ENCODE measurements at regions not wholly inside any gene's neighbourhood (a gene's known extent, or its start where the extent isn't known, plus 50 kb on each side); places are given as distances from the start of the nearest gene placed in this dataset.
A peak's percentile ranks its signal among the peaks of the same experiment; 100 is the strongest.

GRCh38 chr21:20388400-20388799 is 609.8 kb upstream of the NCAM2 start:
- H3K36me3 ChIP-seq: no peaks in the 10 kb centered on the region
- H3K4me1 ChIP-seq: no peaks in the 10 kb centered on the region
- no peak overlapping the region for H3K4me3 ChIP-seq
- 0 out of 2 replicates have a peak, but pooled peaks cover 5% of the 10 kb centered on the region for H3K9me3 ChIP-seq (replicated peaks)
- DNase-seq: no peak
- no peak overlapping the region for H3K27ac ChIP-seq
- H3K27me3 ChIP-seq: no peaks in the 10 kb centered on the region

- Histone ChIP-seq H3K36me3 (no peaks in the 10 kb centered on the region), H3K27me3 (no peaks in the 10 kb centered on the region), H3K9me3 (replicated peaks) (no peaks in the 10 kb centered on the region), H3K27ac (no peak overlapping the region), H3K4me3 (no peak overlapping the region), H3K4me1 (no peaks in the 10 kb centered on the region)
- DNase-seq: no peak
Observed at GRCh38 chr21:20396798-20397197, 601.4 kb upstream of the NCAM2 start.

DNA sequence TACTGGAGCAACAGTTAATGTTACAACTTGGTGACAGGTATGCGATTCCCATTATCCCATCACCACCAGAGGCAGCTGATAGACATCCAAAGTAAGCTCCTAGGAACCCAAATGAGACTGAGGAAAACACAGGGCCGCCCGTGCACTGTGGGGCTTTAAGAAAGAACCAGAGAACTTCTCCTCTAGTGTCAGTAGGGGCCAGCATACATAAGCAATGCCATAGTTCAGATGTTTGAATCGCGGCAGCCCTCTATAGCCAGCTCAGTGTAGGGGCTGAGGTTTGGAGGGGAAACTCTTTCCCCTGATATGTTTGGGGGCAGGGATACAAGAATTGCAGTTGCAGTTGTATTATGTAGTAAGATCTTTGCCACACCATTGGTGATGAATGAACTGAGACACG is 593.3 kb upstream of the NCAM2 start:
- H3K9me3 ChIP-seq (replicated peaks): no peaks in the 10 kb centered on the region
- no peaks in the 10 kb centered on the region for H3K4me1 ChIP-seq
- H3K36me3 ChIP-seq: no peaks in the 10 kb centered on the region
- no peak overlapping the region for H3K4me3 ChIP-seq
- no peaks in the 10 kb centered on the region for H3K27me3 ChIP-seq
- DNase-seq: no peak
- no peak overlapping the region for H3K27ac ChIP-seq

GRCh38 chr21:20418353-20418752 is 579.9 kb upstream of the NCAM2 start:
- Histone ChIP-seq H3K4me3 (no peak overlapping the region), H3K36me3 (no peaks in the 10 kb centered on the region), H3K27me3 (no peaks in the 10 kb centered on the region), H3K4me1 (no peaks in the 10 kb centered on the region), H3K9me3 (replicated peaks) (no peaks in the 10 kb centered on the region), H3K27ac (no peak overlapping the region)
- no peak for DNase-seq

- DNase-seq: no peak
- no peaks in the 10 kb centered on the region for H3K9me3 ChIP-seq (replicated peaks)
- no peak overlapping the region for H3K27ac ChIP-seq
- no peaks in the 10 kb centered on the region for H3K27me3 ChIP-seq
- H3K36me3 ChIP-seq: no peaks in the 10 kb centered on the region
- no peak overlapping the region for H3K4me3 ChIP-seq
- no peaks in the 10 kb centered on the region for H3K4me1 ChIP-seq
Observed at GRCh38 chr21:20419772-20420171, 578.4 kb upstream of the NCAM2 start.

GRCh38 chr21:20424943-20425342 is 573.3 kb upstream of the NCAM2 start:
- Histone ChIP-seq H3K4me3 (no peak overlapping the region), H3K36me3 (no peaks in the 10 kb centered on the region), H3K27me3 (no peaks in the 10 kb centered on the region), H3K27ac (no peak overlapping the region), H3K4me1 (no peaks in the 10 kb centered on the region), H3K9me3 (replicated peaks) (no peaks in the 10 kb centered on the region)
- peak in 1 of 2 experiments; percentile 11 for DNase-seq

DNA sequence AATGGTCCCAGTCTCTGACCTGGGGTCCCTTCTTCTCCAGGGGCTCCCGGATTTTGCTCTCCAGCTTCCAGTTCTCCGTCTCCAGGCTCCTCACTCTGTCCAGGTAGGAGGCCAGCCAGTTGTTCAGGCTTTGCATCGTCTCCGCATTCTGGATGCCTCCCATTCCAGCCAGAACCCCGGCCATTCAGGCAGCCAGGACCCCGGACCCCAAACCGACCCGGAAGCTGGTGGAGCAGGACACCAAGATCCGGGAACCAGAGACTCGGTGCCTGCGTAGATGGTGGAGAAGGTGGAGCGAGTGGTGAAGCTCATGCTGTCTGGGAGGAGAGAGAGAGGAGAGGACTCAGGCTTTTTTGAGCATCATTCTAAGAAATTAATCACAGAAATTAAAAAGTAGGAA is 572.4 kb upstream of the NCAM2 start:
- H3K36me3 ChIP-seq: no peaks in the 10 kb centered on the region
- no peaks in the 10 kb centered on the region for H3K27me3 ChIP-seq
- H3K4me3 ChIP-seq: no peak overlapping the region
- no peak overlapping the region for H3K27ac ChIP-seq
- H3K4me1 ChIP-seq: no peaks in the 10 kb centered on the region
- H3K9me3 ChIP-seq (replicated peaks): no peaks in the 10 kb centered on the region
- no peak for DNase-seq

GRCh38 chr21:20440338-20440737 is 557.9 kb upstream of the NCAM2 start:
- DNase-seq: no peak
- no peaks in the 10 kb centered on the region for H3K4me1 ChIP-seq
- H3K27ac ChIP-seq: no peak overlapping the region
- H3K27me3 ChIP-seq: no peaks in the 10 kb centered on the region
- no peak overlapping the region for H3K4me3 ChIP-seq
- no peaks in the 10 kb centered on the region for H3K36me3 ChIP-seq
- no peaks in the 10 kb centered on the region for H3K9me3 ChIP-seq (replicated peaks)

- Histone ChIP-seq H3K4me3 (no peak overlapping the region), H3K27ac (no peak overlapping the region), H3K36me3 (no peaks in the 10 kb centered on the region), H3K27me3 (no peaks in the 10 kb centered on the region), H3K9me3 (replicated peaks) (no peaks in the 10 kb centered on the region), H3K4me1 (no peaks in the 10 kb centered on the region)
- peak in 1 of 2 experiments; percentile 46 for DNase-seq
Observed at GRCh38 chr21:20443558-20444155, 554.6 kb upstream of the NCAM2 start.

GRCh38 chr21:20445971-20446370 is 552.2 kb upstream of the NCAM2 start:
- Histone ChIP-seq H3K4me3 (no peak overlapping the region), H3K27me3 (no peaks in the 10 kb centered on the region), H3K36me3 (no peaks in the 10 kb centered on the region), H3K27ac (no peak overlapping the region), H3K9me3 (replicated peaks) (no peaks in the 10 kb centered on the region), H3K4me1 (no peaks in the 10 kb centered on the region)
- no peak for DNase-seq

- H3K27ac ChIP-seq: no peak overlapping the region
- DNase-seq: no peak
- no peaks in the 10 kb centered on the region for H3K27me3 ChIP-seq
- H3K4me3 ChIP-seq: no peak overlapping the region
- H3K9me3 ChIP-seq (replicated peaks): no peaks in the 10 kb centered on the region
- H3K36me3 ChIP-seq: no peaks in the 10 kb centered on the region
- no peaks in the 10 kb centered on the region for H3K4me1 ChIP-seq
Observed at GRCh38 chr21:20451046-20451445, 547.2 kb upstream of the NCAM2 start.

DNA sequence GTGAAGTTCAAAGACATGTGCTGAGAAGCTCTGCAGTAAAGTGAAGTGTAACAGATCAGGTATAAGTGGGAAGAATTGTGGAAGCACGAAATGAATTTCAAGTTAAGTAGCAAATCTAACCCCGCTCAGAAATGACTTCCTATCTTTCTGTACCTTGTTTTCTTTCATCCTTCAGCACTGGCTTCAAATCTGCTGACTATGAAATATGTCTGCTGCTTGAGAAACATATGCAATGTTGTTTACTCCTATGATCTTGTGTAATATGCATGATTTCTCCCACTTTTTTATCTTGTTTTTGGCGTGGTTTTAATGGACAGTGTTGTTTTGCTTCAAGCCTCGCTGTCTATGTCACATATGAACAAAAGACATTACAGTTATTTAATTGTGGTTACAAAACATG is 545.3 kb upstream of the NCAM2 start:
- H3K27ac ChIP-seq: no peak overlapping the region
- no peak for DNase-seq

DNA sequence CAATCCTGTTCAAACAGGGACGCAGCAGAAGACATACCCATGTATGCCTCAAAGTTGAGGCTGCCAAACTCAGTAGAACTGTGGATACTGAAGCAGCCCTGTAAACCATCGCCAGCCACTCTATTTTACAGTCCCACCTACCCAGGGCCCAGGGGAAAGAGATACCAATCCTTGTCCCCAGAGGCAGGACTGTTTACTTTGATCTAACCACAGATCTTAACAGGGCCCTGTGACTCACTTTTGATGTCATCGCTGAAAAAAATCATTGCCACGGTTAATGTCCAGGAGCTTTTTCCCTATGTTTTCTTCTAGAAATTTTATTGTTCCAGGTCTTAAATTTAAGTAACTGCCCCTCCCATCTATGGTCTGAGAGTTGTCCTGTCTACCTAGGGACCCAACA is 538.4 kb upstream of the NCAM2 start:
- peak; percentile 17 to 44 for DNase-seq
- Histone ChIP-seq H3K36me3 (no peaks in the 10 kb centered on the region), H3K9me3 (replicated peaks) (no peaks in the 10 kb centered on the region), H3K27me3 (no peaks in the 10 kb centered on the region), H3K4me3 (no peak overlapping the region), H3K27ac (no peak overlapping the region), H3K4me1 (no peaks in the 10 kb centered on the region; the same call in 1 of the 2 replicates)

More for the DNA sequence above, 545.3 kb upstream of the NCAM2 start:
- H3K36me3 ChIP-seq: no peaks in the 10 kb centered on the region
- H3K4me1 ChIP-seq: no peaks in the 10 kb centered on the region
- no peaks in the 10 kb centered on the region for H3K9me3 ChIP-seq (replicated peaks)
- no peak overlapping the region for H3K4me3 ChIP-seq
- H3K27me3 ChIP-seq: no peaks in the 10 kb centered on the region

- no peak for DNase-seq
- Histone ChIP-seq H3K27me3 (no peaks in the 10 kb centered on the region), H3K9me3 (replicated peaks) (no peaks in the 10 kb centered on the region), H3K4me1 (no peaks in the 10 kb centered on the region; the same call in 1 of the 2 replicates), H3K4me3 (no peak overlapping the region), H3K36me3 (no peaks in the 10 kb centered on the region), H3K27ac (no peak overlapping the region)
Observed at GRCh38 chr21:20463362-20463761, 534.8 kb upstream of the NCAM2 start.

DNA sequence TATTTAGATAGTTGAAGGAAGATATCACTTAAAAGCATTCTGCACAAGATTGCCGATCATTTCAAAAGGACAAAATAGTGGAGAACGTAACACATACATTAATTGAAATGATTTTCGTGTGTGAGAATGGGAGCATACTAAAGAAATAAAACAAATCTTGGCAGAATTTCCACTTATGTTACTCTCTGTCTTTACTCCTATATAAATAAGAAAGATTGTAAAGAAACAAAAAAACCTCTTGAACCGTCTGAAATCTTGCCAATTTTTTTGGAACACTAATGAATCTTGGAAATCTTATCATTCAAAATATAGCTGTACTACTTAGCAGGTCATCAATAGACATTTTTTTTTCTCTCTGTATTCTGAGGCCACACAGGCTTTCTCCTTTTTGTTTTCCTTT is 528.8 kb upstream of the NCAM2 start:
- no peaks in the 10 kb centered on the region for H3K27me3 ChIP-seq
- H3K36me3 ChIP-seq: no peaks in the 10 kb centered on the region
- no peaks in the 10 kb centered on the region for H3K4me1 ChIP-seq
- H3K9me3 ChIP-seq (replicated peaks): no peaks in the 10 kb centered on the region
- no peak overlapping the region for H3K4me3 ChIP-seq
- no peak for DNase-seq
- H3K27ac ChIP-seq: no peak overlapping the region

GRCh38 chr21:20486303-20486702 is 511.9 kb upstream of the NCAM2 start:
- DNase-seq: no peak
- Histone ChIP-seq H3K36me3 (no peaks in the 10 kb centered on the region), H3K4me3 (no peak overlapping the region), H3K9me3 (replicated peaks) (no peaks in the 10 kb centered on the region), H3K27me3 (no peaks in the 10 kb centered on the region), H3K27ac (no peak overlapping the region), H3K4me1 (no peaks in the 10 kb centered on the region)
